Keratinocyte (primary cell): ENCODE measurements at regions not wholly inside any gene's neighbourhood (a gene's known extent, or its start where the extent isn't known, plus 50 kb on each side); places are given as distances from the start of the nearest gene placed in this dataset.

Experiments used
- DNase-seq: peaks from one replicate; pipeline ENCODE4 v3.0.0-alpha.2; 2011; ENCODE audit warnings: low read depth, missing footprints, low spot score
- FAIRE-seq: peaks from 2 replicates; lab custom pipeline; 2011; peaks lifted over from hg19 to GRCh38; lab: Jason Lieb, UNC
- H2AFZ ChIP-seq: 2 replicates; pipeline ENCODE4 v1.6.0; 2012; ENCODE audit warnings: low read length, control low read depth, inconsistent platforms; ENCODE audit not compliant: control insufficient read depth
- H3K27ac ChIP-seq: 2 replicates; pipeline ENCODE4 v1.5.1; 2011; ENCODE audit warnings: low read length; ENCODE audit not compliant: control insufficient read depth, insufficient read depth
- H3K27me3 ChIP-seq: 3 replicates; pipeline ENCODE4 v1.6.0; 2011; ENCODE audit warnings: low read length; ENCODE audit not compliant: control insufficient read depth, insufficient read depth; ENCODE audit errors: extremely low read depth
- H3K36me3 ChIP-seq, 2 experiments: 2 replicates in 1 of 2; 3 replicates in 1 of 2; pipeline ENCODE4 v1.5.1; 2011; ENCODE audit warnings: low read length in 2 of 2, mild to moderate bottlenecking in 1 of 2; ENCODE audit not compliant: control insufficient read depth in 2 of 2, insufficient read depth in 2 of 2; ENCODE audit errors: extremely low read depth in 1 of 2
- H3K4me1 ChIP-seq: 3 replicates; pipeline ENCODE4 v1.5.1; 2011; ENCODE audit warnings: low read length; ENCODE audit not compliant: control insufficient read depth, insufficient read depth; ENCODE audit errors: extremely low read depth
- H3K4me2 ChIP-seq: 3 replicates; pipeline ENCODE4 v1.6.0; 2011; ENCODE audit warnings: low read depth, low read length; ENCODE audit not compliant: control insufficient read depth, insufficient read depth; ENCODE audit errors: extremely low read depth
- H3K4me3 ChIP-seq, 3 experiments: fragments of 200-600 bp in 1 of 3; sonication (generic) in 1 of 3; 2 replicates in 2 of 3; 3 replicates in 1 of 3; pipeline ENCODE4 v1.5.1; 2011 to 2016; ENCODE audit warnings: low read length in 3 of 3, mild to moderate bottlenecking in 3 of 3, control low read depth in 2 of 3, inconsistent platforms in 1 of 3, low read depth in 1 of 3, mixed read lengths in 1 of 3, mixed run types in 1 of 3, moderate library complexity in 1 of 3; ENCODE audit not compliant: control insufficient read depth in 2 of 3, insufficient read depth in 2 of 3; ENCODE audit errors: extremely low read depth in 1 of 3
- H3K79me2 ChIP-seq: 2 replicates; pipeline ENCODE4 v1.6.0; 2012; ENCODE audit warnings: low read length; ENCODE audit not compliant: control insufficient read depth, insufficient read depth
- H3K9ac ChIP-seq: 3 replicates; pipeline ENCODE4 v1.6.0; 2011; ENCODE audit warnings: low read length; ENCODE audit not compliant: control insufficient read depth, insufficient read depth; ENCODE audit errors: extremely low read depth
- H3K9me1 ChIP-seq: 3 replicates; pipeline ENCODE4 v1.6.0; 2011; ENCODE audit warnings: low read length; ENCODE audit not compliant: control insufficient read depth, insufficient read depth; ENCODE audit errors: extremely low read depth
- H3K9me3 ChIP-seq: 2 replicates; pipeline ENCODE4 v1.5.1; 2012; ENCODE audit warnings: low read depth, low read length; ENCODE audit not compliant: control insufficient read depth
- H4K20me1 ChIP-seq: 3 replicates; pipeline ENCODE4 v1.6.0; 2011; ENCODE audit warnings: low read length; ENCODE audit not compliant: control insufficient read depth, insufficient read depth; ENCODE audit errors: extremely low read depth
- CTCF ChIP-seq, 3 experiments: IDR thresholded peaks in 1 of 3; conservative IDR thresholded peaks in 1 of 3; optimal IDR thresholded peaks in 1 of 3; 2 replicates in 2 of 3; 3 replicates in 1 of 3; pipeline versions ENCODE3 to v1.5.1; 2011; ENCODE audit warnings: low read length in 3 of 3, mild to moderate bottlenecking in 3 of 3, moderate library complexity in 2 of 3, control low read depth in 1 of 3, inconsistent platforms in 1 of 3; ENCODE audit not compliant: insufficient read depth in 2 of 3; ENCODE audit errors: extremely low read depth in 1 of 3
- EZH2 ChIP-seq: IDR thresholded peaks from one replicate; pipeline ENCODE4 v1.6.1; 2012; ENCODE audit warnings: inconsistent platforms, mild to moderate bottlenecking, low read length, moderate library complexity
- dilution Hi-C: fragments of 300-500 bp; cut with MboI; formaldehyde crosslinking; loops from one replicate; pipeline ENCODE4 v1.7.0; 2020; ENCODE audit warnings: low sequenced_read_pairs; ENCODE audit not compliant: extremely low pct_ligation_motif_present

DNA sequence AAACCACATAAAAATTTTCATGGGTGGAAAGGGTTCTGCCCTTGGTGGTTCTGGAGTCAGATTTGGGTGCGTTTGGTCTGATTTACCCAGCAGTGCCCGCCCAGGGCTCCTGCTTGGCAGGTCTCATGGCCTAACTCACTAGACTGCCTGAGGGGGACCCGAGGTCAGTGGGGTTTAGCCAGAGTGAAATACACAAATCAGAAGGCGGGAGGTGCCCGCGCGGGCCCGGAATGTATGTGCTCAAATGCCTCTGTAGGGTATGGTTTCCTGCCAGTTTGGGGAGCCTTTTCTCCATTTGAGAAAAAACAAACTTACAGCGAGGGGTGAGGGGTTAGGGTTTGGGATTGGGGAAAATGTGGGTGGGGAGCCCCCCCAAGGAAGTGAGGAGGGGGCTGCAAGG is 70.9 kb upstream of the POLG start:
- Histone ChIP-seq H3K4me1 (peaks cover 7% of the 10 kb centered on the region), H3K9ac (no peak overlapping the region), H3K36me3 (no peaks in the 10 kb centered on the region), H3K9me1 (no peaks in the 10 kb centered on the region), H3K27me3 (peaks cover 99% of the 10 kb centered on the region), H3K27ac (no peak overlapping the region), H3K4me3 (no peak overlapping the region), H4K20me1 (peaks cover 5% of the 10 kb centered on the region), H3K4me2 (no peak overlapping the region), H3K79me2 (no peaks in the 10 kb centered on the region), H2AFZ (no peak overlapping the region), H3K9me3 (no peaks in the 10 kb centered on the region)
- dilution Hi-C loops, result no loop called here
- DNase-seq (no peak), FAIRE-seq (no peak)
- TF ChIP-seq EZH2 (no peak), CTCF (optimal IDR thresholded peaks at IDR 0.05 in 1 of 3, IDR thresholded peaks at IDR 0.05 in 1 of 3, conservative IDR thresholded peaks at IDR 0.05 in 1 of 3; ENCODE audit: extremely low read depth in 1 of 3, insufficient read depth in 2 of 3, low read length in 3 of 3) (no peak)

DNA sequence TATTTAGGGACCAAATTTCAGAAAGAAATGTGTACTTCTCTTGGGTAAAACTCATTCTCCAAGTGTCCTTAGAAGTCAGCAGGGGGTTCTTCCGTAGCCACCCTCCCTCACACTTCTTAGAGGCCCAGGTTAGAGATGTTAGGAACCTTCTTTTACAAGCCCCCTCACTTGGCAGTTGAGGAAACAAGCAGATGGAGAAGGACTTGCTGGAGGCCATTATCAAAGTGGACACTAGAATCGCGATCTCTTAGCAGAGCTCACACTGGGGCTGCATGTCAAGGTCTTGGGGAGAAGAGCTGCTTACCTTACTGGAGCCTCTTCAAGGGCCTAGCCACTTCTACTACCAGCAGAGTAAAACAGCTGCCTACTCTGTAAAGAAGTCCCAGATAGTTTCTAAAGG is 69.4 kb upstream of the POLG start:
- no peak for DNase-seq
- TF ChIP-seq EZH2, result peak; percentile 27
- no peak for TF ChIP-seq CTCF (optimal IDR thresholded peaks at IDR 0.05 in 1 of 3, IDR thresholded peaks at IDR 0.05 in 1 of 3, conservative IDR thresholded peaks at IDR 0.05 in 1 of 3; ENCODE audit: extremely low read depth in 1 of 3, insufficient read depth in 2 of 3, low read length in 3 of 3)
- no peak for FAIRE-seq
- Histone ChIP-seq H3K9me3 (no peaks in the 10 kb centered on the region), H2AFZ (no peak overlapping the region), H3K9ac (no peak overlapping the region), H3K4me3 (no peak overlapping the region), H3K79me2 (no peaks in the 10 kb centered on the region), H3K27me3 (peaks cover 97% of the 10 kb centered on the region), H3K36me3 (no peaks in the 10 kb centered on the region), H3K4me2 (no peak overlapping the region), H3K27ac (no peak overlapping the region), H3K9me1 (no peaks in the 10 kb centered on the region), H4K20me1 (peaks cover 5% of the 10 kb centered on the region), H3K4me1 (peaks cover 7% of the 10 kb centered on the region)
- dilution Hi-C loops, result no loop called here
